Neural cell (in vitro differentiated cells): ENCODE measurements at regions not wholly inside any gene's neighbourhood (a gene's known extent, or its start where the extent isn't known, plus 50 kb on each side); places are given as distances from the start of the nearest gene placed in this dataset.

Source experiments
- H2AFZ ChIP-seq: fragments of 200-600, 300-800 bp; sonication (generic), shearing (Covaris generic); 2 replicates; pipeline ENCODE4 v1.6.0; 2014; ENCODE audit warnings: low read depth, mild to moderate bottlenecking, antibody characterized with exemption, low read length, moderate library complexity
- H3F3A ChIP-seq: fragments of 200-600 bp; shearing (Covaris generic); 2 replicates; pipeline ENCODE4 v1.6.1; 2016; ENCODE audit warnings: mild to moderate bottlenecking, moderate library complexity, mixed read lengths, antibody characterized with exemption, low read length; ENCODE audit not compliant: insufficient read depth, poor library complexity, severe bottlenecking
- H3K27ac ChIP-seq: fragments of 200-600, 300-800 bp; sonication (generic), shearing (Covaris generic); 2 replicates; pipeline ENCODE4 v1.5.1; 2014; ENCODE audit warnings: mild to moderate bottlenecking, low read length, moderate library complexity
- H3K27me3 ChIP-seq: fragments of 300-800, 200-600 bp; sonication (generic), shearing (Covaris generic); 2 replicates; pipeline ENCODE4 v1.6.0; 2014; ENCODE audit warnings: mild to moderate bottlenecking, low read depth, low read length, moderate library complexity; ENCODE audit not compliant: insufficient read depth
- H3K36me3 ChIP-seq: fragments of 300-800, 200-600 bp; sonication (generic), shearing (Covaris generic); 2 replicates; pipeline ENCODE4 v1.5.1; 2014; ENCODE audit warnings: mild to moderate bottlenecking, antibody characterized with exemption, low read length, moderate library complexity; ENCODE audit not compliant: insufficient read depth
- H3K4me2 ChIP-seq: fragments of 300-800, 200-600 bp; sonication (generic), shearing (Covaris generic); 2 replicates; pipeline ENCODE4 v1.6.0; 2014; ENCODE audit warnings: mild to moderate bottlenecking, low read length
- H3K4me3 ChIP-seq: fragments of 300-800, 200-600 bp; sonication (generic), shearing (Covaris generic); 2 replicates; pipeline ENCODE4 v1.5.1; 2014; ENCODE audit warnings: mild to moderate bottlenecking, low read length, moderate library complexity
- H3K79me2 ChIP-seq: fragments of 200-600 bp; shearing (Covaris generic); replicated peaks from 2 replicates; pipeline ENCODE4 v1.6.0; 2014; ENCODE audit warnings: mild to moderate bottlenecking, low read length, moderate library complexity; ENCODE audit not compliant: insufficient read depth
- H3K9ac ChIP-seq: fragments of 300-800, 200-600 bp; sonication (generic), shearing (Covaris generic); 2 replicates; pipeline ENCODE4 v1.6.1; 2016; ENCODE audit warnings: mild to moderate bottlenecking, low read length, mixed read lengths
- H3K9me2 ChIP-seq: fragments of 200-600 bp; shearing (Covaris generic); 2 replicates; pipeline ENCODE4 v1.6.1; 2016; ENCODE audit warnings: mild to moderate bottlenecking, low read length, mixed read lengths; ENCODE audit not compliant: insufficient read depth
- H3K9me3 ChIP-seq: fragments of 200-600, 300-800 bp; sonication (generic), shearing (Covaris generic); 2 replicates; pipeline ENCODE4 v1.6.1; 2016; ENCODE audit warnings: mild to moderate bottlenecking, mixed run types, low read length, moderate library complexity, mixed read lengths
- H4K20me1 ChIP-seq: fragments of 200-600 bp; shearing (Covaris generic); 2 replicates; pipeline ENCODE4 v1.6.1; 2016; ENCODE audit warnings: mild to moderate bottlenecking, mixed run types; ENCODE audit not compliant: insufficient read depth
- EZH2 ChIP-seq: fragments of 200-600, 300-800 bp; shearing (Covaris generic), sonication (generic); IDR thresholded peaks from 2 replicates; pipeline ENCODE4 v1.6.1; 2014; ENCODE audit warnings: antibody characterized with exemption, low read length, borderline replicate concordance, mild to moderate bottlenecking; ENCODE audit not compliant: insufficient read depth, poor library complexity, severe bottlenecking
- MXI1 ChIP-seq: fragments of 450-650 bp; conservative IDR thresholded peaks from 2 replicates; pipeline ENCODE4 v1.6.1; 2014; ENCODE audit warnings: antibody characterized with exemption, mild to moderate bottlenecking; ENCODE audit not compliant: poor library complexity, severe bottlenecking
- POLR2AphosphoS5 ChIP-seq: IDR thresholded peaks from 2 replicates; pipeline ENCODE4 v1.6.1; 2012
- RAD21 ChIP-seq: fragments of 450-650 bp; conservative IDR thresholded peaks from 2 replicates; pipeline ENCODE4 v1.6.1; 2014; ENCODE audit warnings: antibody characterized with exemption, mild to moderate bottlenecking, moderate library complexity
- SMC3 ChIP-seq: fragments of 450-650 bp; conservative IDR thresholded peaks from 2 replicates; pipeline ENCODE4 v1.6.1; 2014; ENCODE audit warnings: antibody characterized with exemption, mild to moderate bottlenecking, moderate library complexity; ENCODE audit not compliant: poor library complexity
- TAF1 ChIP-seq: IDR thresholded peaks from 2 replicates; pipeline ENCODE4 v1.6.1; 2012; ENCODE audit warnings: low read depth
- TF ChIP-seq, protein P1 (sequence below): fragments of 450-650 bp; IDR thresholded peaks from 2 replicates; pipeline ENCODE4 v1.5.1; 2014; ENCODE audit warnings: antibody characterized with exemption, mild to moderate bottlenecking, moderate library complexity; ENCODE audit not compliant: poor library complexity, severe bottlenecking
- TF ChIP-seq, protein P2 (sequence below): IDR thresholded peaks from 2 replicates; pipeline ENCODE4 v1.6.1; 2012; ENCODE audit warnings: borderline replicate concordance

DNA sequence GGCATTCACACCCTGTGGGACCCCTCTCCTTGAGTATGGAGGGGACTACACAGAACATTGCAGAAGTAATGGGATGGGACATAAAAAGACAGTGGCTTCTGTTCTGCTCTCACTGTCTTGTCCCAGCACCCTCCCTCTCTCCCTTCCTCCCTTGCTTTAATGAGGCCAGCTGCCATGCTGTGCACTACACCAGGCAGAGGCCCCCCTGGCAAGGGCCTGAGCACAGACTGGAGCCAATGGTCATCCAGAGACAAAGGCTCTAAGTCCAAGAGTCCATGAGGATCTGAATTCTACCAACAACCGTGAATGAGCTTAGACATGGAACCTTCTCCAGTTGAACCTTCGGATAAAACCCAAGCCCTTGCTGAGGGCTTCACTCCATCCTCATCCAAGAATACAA, 263.0 kb downstream of the NDUFA10 start:
- Histone ChIP-seq H3K9me2 (no peaks in the 10 kb centered on the region), H2AFZ (no peak overlapping the region), H3K4me2 (no peak overlapping the region), H3K4me3 (no peak overlapping the region), H3K36me3 (no peaks in the 10 kb centered on the region), H3K27ac (no peak overlapping the region), H3F3A (no peaks in the 10 kb centered on the region), H4K20me1 (no peaks in the 10 kb centered on the region), H3K79me2 (no peaks in the 10 kb centered on the region), H3K9ac (no peak overlapping the region), H3K9me3 (no peaks in the 10 kb centered on the region), H3K27me3 (no peaks in the 10 kb centered on the region)
- TF ChIP-seq POLR2AphosphoS5 (no peak), TAF1 (no peak), MXI1 (no peak), EZH2 (no peak), RAD21 (no peak), SMC3 (no peak)
- TF ChIP-seq, protein P1, sequence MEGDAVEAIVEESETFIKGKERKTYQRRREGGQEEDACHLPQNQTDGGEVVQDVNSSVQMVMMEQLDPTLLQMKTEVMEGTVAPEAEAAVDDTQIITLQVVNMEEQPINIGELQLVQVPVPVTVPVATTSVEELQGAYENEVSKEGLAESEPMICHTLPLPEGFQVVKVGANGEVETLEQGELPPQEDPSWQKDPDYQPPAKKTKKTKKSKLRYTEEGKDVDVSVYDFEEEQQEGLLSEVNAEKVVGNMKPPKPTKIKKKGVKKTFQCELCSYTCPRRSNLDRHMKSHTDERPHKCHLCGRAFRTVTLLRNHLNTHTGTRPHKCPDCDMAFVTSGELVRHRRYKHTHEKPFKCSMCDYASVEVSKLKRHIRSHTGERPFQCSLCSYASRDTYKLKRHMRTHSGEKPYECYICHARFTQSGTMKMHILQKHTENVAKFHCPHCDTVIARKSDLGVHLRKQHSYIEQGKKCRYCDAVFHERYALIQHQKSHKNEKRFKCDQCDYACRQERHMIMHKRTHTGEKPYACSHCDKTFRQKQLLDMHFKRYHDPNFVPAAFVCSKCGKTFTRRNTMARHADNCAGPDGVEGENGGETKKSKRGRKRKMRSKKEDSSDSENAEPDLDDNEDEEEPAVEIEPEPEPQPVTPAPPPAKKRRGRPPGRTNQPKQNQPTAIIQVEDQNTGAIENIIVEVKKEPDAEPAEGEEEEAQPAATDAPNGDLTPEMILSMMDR, result no peak
- TF ChIP-seq, protein P2, sequence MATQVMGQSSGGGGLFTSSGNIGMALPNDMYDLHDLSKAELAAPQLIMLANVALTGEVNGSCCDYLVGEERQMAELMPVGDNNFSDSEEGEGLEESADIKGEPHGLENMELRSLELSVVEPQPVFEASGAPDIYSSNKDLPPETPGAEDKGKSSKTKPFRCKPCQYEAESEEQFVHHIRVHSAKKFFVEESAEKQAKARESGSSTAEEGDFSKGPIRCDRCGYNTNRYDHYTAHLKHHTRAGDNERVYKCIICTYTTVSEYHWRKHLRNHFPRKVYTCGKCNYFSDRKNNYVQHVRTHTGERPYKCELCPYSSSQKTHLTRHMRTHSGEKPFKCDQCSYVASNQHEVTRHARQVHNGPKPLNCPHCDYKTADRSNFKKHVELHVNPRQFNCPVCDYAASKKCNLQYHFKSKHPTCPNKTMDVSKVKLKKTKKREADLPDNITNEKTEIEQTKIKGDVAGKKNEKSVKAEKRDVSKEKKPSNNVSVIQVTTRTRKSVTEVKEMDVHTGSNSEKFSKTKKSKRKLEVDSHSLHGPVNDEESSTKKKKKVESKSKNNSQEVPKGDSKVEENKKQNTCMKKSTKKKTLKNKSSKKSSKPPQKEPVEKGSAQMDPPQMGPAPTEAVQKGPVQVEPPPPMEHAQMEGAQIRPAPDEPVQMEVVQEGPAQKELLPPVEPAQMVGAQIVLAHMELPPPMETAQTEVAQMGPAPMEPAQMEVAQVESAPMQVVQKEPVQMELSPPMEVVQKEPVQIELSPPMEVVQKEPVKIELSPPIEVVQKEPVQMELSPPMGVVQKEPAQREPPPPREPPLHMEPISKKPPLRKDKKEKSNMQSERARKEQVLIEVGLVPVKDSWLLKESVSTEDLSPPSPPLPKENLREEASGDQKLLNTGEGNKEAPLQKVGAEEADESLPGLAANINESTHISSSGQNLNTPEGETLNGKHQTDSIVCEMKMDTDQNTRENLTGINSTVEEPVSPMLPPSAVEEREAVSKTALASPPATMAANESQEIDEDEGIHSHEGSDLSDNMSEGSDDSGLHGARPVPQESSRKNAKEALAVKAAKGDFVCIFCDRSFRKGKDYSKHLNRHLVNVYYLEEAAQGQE, result no peak

DNA sequence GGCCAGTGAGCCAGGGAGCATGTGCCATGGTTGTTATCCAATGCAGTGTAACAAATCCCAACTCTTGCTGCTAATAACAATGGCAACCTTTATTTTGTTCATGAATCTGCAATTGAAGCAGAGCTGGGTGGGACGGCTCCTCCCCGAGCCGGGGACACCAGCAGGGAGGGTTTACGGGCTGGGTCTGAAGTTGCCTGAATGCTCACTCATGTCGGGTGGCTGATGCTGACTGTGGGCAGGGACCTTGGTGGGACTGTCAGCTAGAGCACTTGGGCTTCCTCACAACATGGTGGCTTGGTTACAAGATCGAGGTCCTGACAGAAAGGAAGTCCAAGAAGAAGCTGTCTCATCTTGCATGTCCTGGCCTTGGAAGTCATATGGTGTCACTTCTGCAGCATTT, 264.5 kb downstream of the NDUFA10 start:
- H3K9me3 ChIP-seq, result no peaks in the 10 kb centered on the region
- no peaks in the 10 kb centered on the region for H3K9me2 ChIP-seq
- no peak overlapping the region for H3K9ac ChIP-seq
- no peak overlapping the region for H3K4me2 ChIP-seq
- TF ChIP-seq RAD21 (no peak), MXI1 (no peak), POLR2AphosphoS5 (no peak)
- TF ChIP-seq, protein P1, result no peak
- no peak overlapping the region for H3K4me3 ChIP-seq
- H3K79me2 ChIP-seq, result no peaks in the 10 kb centered on the region
- no peaks in the 10 kb centered on the region for H3K27me3 ChIP-seq
- no peaks in the 10 kb centered on the region for H3F3A ChIP-seq
- H4K20me1 ChIP-seq, result no peaks in the 10 kb centered on the region
- no peak overlapping the region for H2AFZ ChIP-seq
- no peak overlapping the region for H3K27ac ChIP-seq
- no peaks in the 10 kb centered on the region for H3K36me3 ChIP-seq
